SU-DHL-6 (cell line): ENCODE measurements at regions not wholly inside any gene's neighbourhood (a gene's known extent, or its start where the extent isn't known, plus 50 kb on each side); places are given as distances from the start of the nearest gene placed in this dataset.

ENCODE experiments used
- H2AFZ ChIP-seq: fragments of 200-600 bp; sonication (generic); 2 replicates; pipeline ENCODE4 v1.6.1; 2014; ENCODE audit warnings: low read depth, mild to moderate bottlenecking, moderate library complexity, mixed read lengths, antibody characterized with exemption, low read length; ENCODE audit not compliant: severe bottlenecking
- H3F3A ChIP-seq: fragments of 200-600 bp; shearing (Covaris generic); 2 replicates; pipeline ENCODE4 v1.6.0; 2016; ENCODE audit warnings: antibody characterized with exemption, mild to moderate bottlenecking; ENCODE audit not compliant: insufficient read depth
- H3K27ac ChIP-seq: fragments of 200-600 bp; sonication (generic); 2 replicates; pipeline ENCODE4 v1.5.1; 2016; ENCODE audit warnings: low read depth, mild to moderate bottlenecking, low read length, moderate library complexity, mixed read lengths
- H3K27me3 ChIP-seq: fragments of 200-600 bp; sonication (generic), shearing (Covaris generic); 2 replicates; pipeline ENCODE4 v1.6.0; 2014; ENCODE audit warnings: mild to moderate bottlenecking, low read length
- H3K36me3 ChIP-seq: fragments of 200-600 bp; sonication (generic); 2 replicates; pipeline ENCODE4 v1.6.1; 2014; ENCODE audit warnings: mild to moderate bottlenecking, low read length, mixed read lengths
- H3K4me2 ChIP-seq: fragments of 300-600, 200-600 bp; shearing (Covaris generic), sonication (generic); 2 replicates; pipeline ENCODE4 v1.6.0; 2014; ENCODE audit warnings: low read length, low read depth, mild to moderate bottlenecking; ENCODE audit not compliant: poor library complexity, severe bottlenecking
- H3K4me3 ChIP-seq: fragments of 200-600 bp; sonication (generic); 2 replicates; pipeline ENCODE4 v1.5.1; 2014; ENCODE audit warnings: antibody characterized with exemption, low read length, mild to moderate bottlenecking, mixed read lengths; ENCODE audit not compliant: insufficient read depth, poor library complexity, severe bottlenecking
- H3K79me2 ChIP-seq: fragments of 200-600 bp; sonication (generic); 2 replicates; pipeline ENCODE4 v1.6.1; 2014; ENCODE audit warnings: mild to moderate bottlenecking, low read length, moderate library complexity; ENCODE audit not compliant: insufficient read depth
- H3K9ac ChIP-seq: fragments of 200-600 bp; sonication (generic); 2 replicates; pipeline ENCODE4 v1.7.0; 2014; ENCODE audit warnings: mild to moderate bottlenecking, low read length
- H3K9me2 ChIP-seq: fragments of 200-600 bp; sonication (generic); replicated peaks from 2 replicates; pipeline ENCODE4 v1.6.1; 2014; ENCODE audit warnings: low read length; ENCODE audit not compliant: insufficient read depth
- H3K9me3 ChIP-seq: fragments of 200-600 bp; sonication (generic); 2 replicates; pipeline ENCODE4 v1.6.1; 2014; ENCODE audit warnings: low read length, mixed read lengths; ENCODE audit not compliant: insufficient read depth
- H4K20me1 ChIP-seq: fragments of 200-600 bp; sonication (generic); 2 replicates; pipeline ENCODE4 v1.6.1; 2014; ENCODE audit warnings: low read depth, mild to moderate bottlenecking, antibody characterized with exemption, low read length, moderate library complexity, mixed read lengths
- CTCF ChIP-seq: fragments of 200-600 bp; sonication (generic); IDR thresholded peaks from one replicate; pipeline ENCODE4 v1.5.1; 2017; ENCODE audit warnings: antibody characterized with exemption, mild to moderate bottlenecking, low read length, moderate library complexity; ENCODE audit not compliant: insufficient read depth, poor library complexity, severe bottlenecking
- EZH2phosphoT487 ChIP-seq: fragments of 200-600 bp; sonication (generic), shearing (Covaris generic); conservative IDR thresholded peaks from 2 replicates; pipeline ENCODE4 v1.6.1; 2018; ENCODE audit warnings: mild to moderate bottlenecking, antibody characterized with exemption, low read length, moderate library complexity, mixed read lengths

- Histone ChIP-seq H4K20me1 (no peaks in the 10 kb centered on the region), H3K36me3 (no peaks in the 10 kb centered on the region), H3F3A (no peaks in the 10 kb centered on the region), H3K27me3 (no peaks in the 10 kb centered on the region; the same call in 1 of the 2 replicates), H3K79me2 (no peaks in the 10 kb centered on the region), H2AFZ (no peak overlapping the region), H3K9me2 (no peaks in the 10 kb centered on the region), H3K4me2 (no peak overlapping the region), H3K9me3 (no peaks in the 10 kb centered on the region), H3K27ac (no peak overlapping the region), H3K4me3 (no peak overlapping the region), H3K9ac (no peak overlapping the region)
- TF ChIP-seq EZH2phosphoT487, result no peak
- no peak for TF ChIP-seq CTCF
Measured at GRCh38 chr21:35971824-35972223, 88.5 kb downstream of the SETD4 start.

GRCh38 chr21:35969281-35969680 lies 91.0 kb downstream of the SETD4 start:
- no peaks in the 10 kb centered on the region for H3K9me3 ChIP-seq
- TF ChIP-seq CTCF, result no peak
- TF ChIP-seq EZH2phosphoT487, result no peak
- no peaks in the 10 kb centered on the region for H3K36me3 ChIP-seq
- no peaks in the 10 kb centered on the region for H3K79me2 ChIP-seq
- no peak overlapping the region for H2AFZ ChIP-seq
- no peaks in the 10 kb centered on the region for H4K20me1 ChIP-seq
- no peak overlapping the region for H3K27ac ChIP-seq
- H3K27me3 ChIP-seq, result no peaks in the 10 kb centered on the region; the same call in 1 of the 2 replicates
- H3K9me2 ChIP-seq, result no peaks in the 10 kb centered on the region
- H3K4me3 ChIP-seq, result no peak overlapping the region
- H3K4me2 ChIP-seq, result no peak overlapping the region
- H3K9ac ChIP-seq, result no peak overlapping the region
- no peaks in the 10 kb centered on the region for H3F3A ChIP-seq

- no peaks in the 10 kb centered on the region for H3K79me2 ChIP-seq
- no peak overlapping the region for H3K27ac ChIP-seq
- no peaks in the 10 kb centered on the region for H3K9me2 ChIP-seq
- H2AFZ ChIP-seq, result no peak overlapping the region
- H3K4me2 ChIP-seq, result no peak overlapping the region
- TF ChIP-seq EZH2phosphoT487 (no peak), CTCF (no peak)
- no peaks in the 10 kb centered on the region; the same call in 1 of the 2 replicates for H3K27me3 ChIP-seq
- H4K20me1 ChIP-seq, result no peaks in the 10 kb centered on the region
- H3K9ac ChIP-seq, result no peak overlapping the region
- no peaks in the 10 kb centered on the region for H3K9me3 ChIP-seq
- H3F3A ChIP-seq, result no peaks in the 10 kb centered on the region
- no peaks in the 10 kb centered on the region for H3K36me3 ChIP-seq
- no peak overlapping the region for H3K4me3 ChIP-seq
Measured at GRCh38 chr21:35968564-35968963, 91.8 kb downstream of the SETD4 start.

GRCh38 chr21:35965699-35966098 lies 94.6 kb downstream of the SETD4 start:
- H3K79me2 ChIP-seq, result no peaks in the 10 kb centered on the region
- no peaks in the 10 kb centered on the region for H4K20me1 ChIP-seq
- no peak for TF ChIP-seq EZH2phosphoT487
- no peak for TF ChIP-seq CTCF
- H3K4me2 ChIP-seq, result no peak overlapping the region
- H3F3A ChIP-seq, result no peaks in the 10 kb centered on the region
- no peak overlapping the region for H3K4me3 ChIP-seq
- H3K9ac ChIP-seq, result no peak overlapping the region
- no peaks in the 10 kb centered on the region for H3K36me3 ChIP-seq
- no peak overlapping the region for H2AFZ ChIP-seq
- no peaks in the 10 kb centered on the region; the same call in 1 of the 2 replicates for H3K27me3 ChIP-seq
- no peaks in the 10 kb centered on the region for H3K9me2 ChIP-seq
- no peaks in the 10 kb centered on the region for H3K9me3 ChIP-seq
- H3K27ac ChIP-seq, result no peak overlapping the region
